GDM1 (cell line): ENCODE measurements at regions not wholly inside any gene's neighbourhood (a gene's known extent, or its start where the extent isn't known, plus 50 kb on each side); places are given as distances from the start of the nearest gene placed in this dataset.

Experiments used
- DNase-seq: peaks from one replicate; lab custom pipeline; 2025; lab: John Stamatoyannopoulos, UW

GRCh38 chr1:98203466-98203865, 282.6 kb upstream of the DPYD start:
- DNase-seq = no peak

- no peak for DNase-seq
These were observed 280.8 kb upstream of the DPYD start for GRCh38 chr1:98201666-98202081.

GRCh38 chr1:98197356-98197755, 276.5 kb upstream of the DPYD start:
- no peak for DNase-seq

- DNase-seq = no peak
These were observed 275.2 kb upstream of the DPYD start for GRCh38 chr1:98196012-98196411.

- DNase-seq = no peak
These were observed 267.9 kb upstream of the DPYD start for GRCh38 chr1:98188774-98189173.

GRCh38 chr1:98184856-98185255, 264.0 kb upstream of the DPYD start:
- no peak for DNase-seq

GRCh38 chr1:98181036-98181764, 260.4 kb upstream of the DPYD start:
- no peak for DNase-seq

- DNase-seq = no peak
These were observed 258.4 kb upstream of the DPYD start for GRCh38 chr1:98179151-98179773.

- no peak for DNase-seq
These were observed 256.9 kb upstream of the DPYD start for GRCh38 chr1:98177751-98178150.

- no peak for DNase-seq
These were observed 256.1 kb upstream of the DPYD start for GRCh38 chr1:98176936-98177335.

- DNase-seq = no peak
These were observed 255.6 kb upstream of the DPYD start for GRCh38 chr1:98176414-98176813.

GRCh38 chr1:98172578-98172977, 251.7 kb upstream of the DPYD start:
- DNase-seq = no peak

GRCh38 chr1:98172022-98172421, 251.2 kb upstream of the DPYD start:
- no peak for DNase-seq

- DNase-seq = no peak
These were observed 243.7 kb upstream of the DPYD start for GRCh38 chr1:98164509-98164908.

GRCh38 chr1:98157524-98158313, 236.9 kb upstream of the DPYD start:
- no peak for DNase-seq

- DNase-seq = no peak
These were observed 226.4 kb upstream of the DPYD start for GRCh38 chr1:98147280-98147679.

- DNase-seq = no peak
These were observed 224.8 kb upstream of the DPYD start for GRCh38 chr1:98145655-98146054.

GRCh38 chr1:98143403-98143802, 222.6 kb upstream of the DPYD start:
- DNase-seq = no peak

GRCh38 chr1:98133131-98133530, 212.3 kb upstream of the DPYD start:
- DNase-seq = no peak

- no peak for DNase-seq
These were observed 209.6 kb upstream of the DPYD start for GRCh38 chr1:98130408-98130807.

GRCh38 chr1:98129491-98129890, 208.7 kb upstream of the DPYD start:
- DNase-seq = no peak

- DNase-seq = no peak
These were observed 205.9 kb upstream of the DPYD start for GRCh38 chr1:98126740-98127139.

- no peak for DNase-seq
These were observed 200.8 kb upstream of the DPYD start for GRCh38 chr1:98121646-98122045.
